HK-2 (cell line): ENCODE measurements at regions not wholly inside any gene's neighbourhood (a gene's known extent, or its start where the extent isn't known, plus 50 kb on each side); places are given as distances from the start of the nearest gene placed in this dataset.
A peak's percentile ranks its signal among the peaks of the same experiment; 100 is the strongest.

ENCODE experiments used
- DNase-seq: peaks from one replicate; pipeline ENCODE4 v3.0.0-alpha.2; 2018; ENCODE audit not compliant: unreplicated experiment

DNA sequence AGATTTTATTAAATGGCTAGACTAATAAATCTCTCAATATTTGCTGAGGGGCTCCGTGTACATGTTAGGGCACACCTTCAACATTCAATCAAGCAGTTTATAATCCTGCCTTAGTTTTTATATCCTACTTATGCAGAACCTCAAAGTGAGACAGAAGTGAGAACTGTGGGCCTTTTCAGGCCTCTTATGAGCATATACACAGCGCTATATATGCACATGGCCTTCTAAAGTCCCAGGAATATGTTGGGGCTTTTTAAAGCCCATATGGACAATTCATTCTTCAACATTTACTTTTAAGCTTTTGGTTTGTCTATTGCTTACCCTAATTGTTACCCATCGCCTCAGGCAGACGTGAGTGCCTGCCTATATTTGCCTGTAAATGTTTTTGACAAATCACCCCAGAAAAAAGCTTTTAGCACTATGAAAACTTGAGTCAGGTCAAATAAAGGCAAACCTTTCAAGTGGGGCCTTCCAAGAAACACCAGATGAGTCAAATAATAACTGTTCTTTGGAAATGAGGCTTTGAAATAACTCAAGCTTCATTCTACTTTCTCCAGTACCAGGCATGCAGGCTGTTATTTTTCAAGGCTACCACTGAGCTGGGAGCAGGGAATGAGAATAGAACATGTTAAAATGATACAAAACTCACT lies 58.2 kb downstream of the ESM1 start:
- DNase-seq: no peak

DNA sequence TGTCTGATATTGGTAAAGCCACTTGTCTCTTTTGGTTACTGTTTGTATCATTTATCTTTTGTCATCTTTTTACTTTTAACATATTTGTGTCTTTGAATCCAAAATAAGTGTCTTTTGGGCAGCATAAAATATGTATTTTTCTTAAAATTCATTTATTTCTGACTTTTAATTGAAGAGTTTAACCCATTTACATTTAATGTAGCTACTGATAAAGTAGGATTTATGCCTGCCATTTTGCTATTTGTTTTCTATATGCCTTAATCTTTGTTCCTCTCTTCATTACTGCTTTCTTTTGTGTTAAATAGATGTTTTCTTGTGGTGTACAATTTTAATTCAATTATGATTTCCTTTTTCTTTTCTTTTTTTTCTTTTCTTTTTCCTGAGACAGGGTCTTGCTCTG lies 60.9 kb downstream of the ESM1 start:
- no peak for DNase-seq

DNA sequence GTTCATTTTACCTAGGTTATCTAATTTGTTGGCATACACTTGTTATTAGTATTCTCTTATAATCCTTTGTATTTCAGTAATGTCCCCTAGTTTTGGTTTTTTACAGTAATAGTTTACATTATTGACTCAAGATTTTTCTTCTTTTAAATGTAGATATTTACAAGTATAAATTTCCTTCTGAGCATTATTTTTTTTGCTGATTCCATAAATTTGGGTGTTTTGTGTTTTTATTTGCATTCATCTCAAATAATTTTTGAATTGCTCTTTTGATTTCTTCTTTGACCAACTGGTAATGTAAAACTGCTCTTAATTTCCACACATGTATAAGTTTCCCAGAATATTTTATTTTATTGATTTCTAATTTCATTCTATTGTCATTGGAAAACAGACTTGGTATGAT lies 68.1 kb downstream of the ESM1 start:
- DNase-seq: no peak

DNA sequence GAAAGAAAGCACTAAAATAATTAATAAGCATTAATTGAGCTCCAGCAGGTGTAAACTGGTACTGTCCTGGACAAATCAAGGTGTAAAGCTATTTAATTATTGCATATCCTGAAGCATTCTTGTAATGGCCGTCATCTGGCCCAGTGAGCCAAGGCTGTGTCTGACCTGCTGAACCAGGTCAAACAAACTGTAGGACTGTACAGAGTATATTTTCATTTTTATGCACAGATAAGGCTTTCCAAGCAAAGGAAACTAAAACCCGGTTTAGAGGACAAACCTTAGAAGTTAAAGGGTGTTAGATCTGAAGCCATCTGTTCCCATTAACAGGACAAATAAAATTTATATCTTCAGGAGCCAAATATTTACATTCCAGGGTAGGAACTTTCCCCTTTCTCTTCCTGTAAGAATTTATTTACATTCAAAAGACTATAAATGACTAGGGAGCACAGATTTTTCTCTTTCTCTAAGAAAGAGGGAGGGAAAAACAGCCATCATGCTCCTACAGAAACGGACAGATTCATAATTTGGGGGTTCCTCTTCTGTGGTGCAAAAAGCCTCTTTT lies 69.8 kb downstream of the ESM1 start:
- DNase-seq: no peak

DNA sequence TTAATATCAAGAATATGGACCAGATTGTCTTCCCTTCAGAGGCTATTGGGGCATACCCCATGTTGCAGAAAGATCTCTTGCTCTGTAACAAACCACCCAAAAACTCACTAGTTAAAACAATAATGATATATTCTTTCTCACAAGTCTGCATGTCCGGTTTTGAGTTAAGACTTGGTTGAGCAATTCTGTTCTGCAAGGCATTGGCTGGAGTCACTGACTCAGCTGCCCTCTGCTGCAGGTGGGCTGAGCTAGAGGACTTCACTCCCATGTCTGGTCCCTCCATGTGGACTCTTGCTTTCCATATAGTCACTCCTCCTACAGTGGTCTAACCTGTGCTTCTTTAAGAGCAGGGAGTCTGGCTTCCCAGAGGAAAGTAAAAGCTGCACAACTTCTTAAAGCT lies 73.4 kb downstream of the ESM1 start:
- no peak for DNase-seq

DNA sequence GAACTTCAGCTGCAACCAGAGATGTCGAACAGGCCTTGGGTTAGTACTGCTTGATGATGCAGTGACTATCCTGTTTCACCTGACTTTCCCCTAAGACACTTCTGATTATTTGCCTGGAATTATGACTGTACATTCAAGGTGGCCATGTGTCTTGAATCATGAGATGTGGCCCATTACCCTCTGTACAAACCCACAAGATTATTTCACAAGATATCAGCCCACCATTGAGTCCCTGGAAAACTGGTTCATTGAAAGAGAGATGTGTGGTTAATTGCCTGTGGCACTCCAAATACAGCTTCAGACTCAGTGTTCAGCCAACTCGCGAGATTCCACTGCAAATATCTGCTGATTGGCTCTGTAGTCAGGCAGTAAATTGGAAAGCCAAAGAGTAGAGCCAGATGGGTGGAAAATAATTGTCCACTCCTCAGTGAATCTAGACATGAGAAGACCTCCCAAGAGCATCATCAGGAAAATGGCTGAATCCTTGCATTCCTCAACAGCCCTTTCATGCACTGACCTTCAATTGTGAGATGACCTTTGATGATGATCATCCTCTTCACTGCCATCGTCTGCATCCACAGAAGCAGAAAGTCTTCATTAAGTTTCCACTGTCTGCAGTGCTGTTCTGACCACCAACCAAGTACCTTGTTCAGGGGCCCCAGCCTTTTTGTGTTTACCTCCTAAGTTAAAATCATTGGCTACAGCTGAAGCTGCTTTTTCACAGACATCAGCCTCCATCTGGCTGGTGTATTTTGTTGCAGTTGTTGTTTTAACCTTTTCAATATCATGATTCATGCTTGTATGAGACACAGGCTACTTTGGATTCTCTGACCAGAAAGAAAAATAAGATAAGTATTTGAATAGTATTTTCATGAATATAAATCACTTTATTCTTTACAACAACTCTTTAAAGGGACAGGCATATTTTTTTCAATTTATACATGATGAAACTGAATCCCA lies 75.2 kb downstream of the ESM1 start:
- DNase-seq: no peak

DNA sequence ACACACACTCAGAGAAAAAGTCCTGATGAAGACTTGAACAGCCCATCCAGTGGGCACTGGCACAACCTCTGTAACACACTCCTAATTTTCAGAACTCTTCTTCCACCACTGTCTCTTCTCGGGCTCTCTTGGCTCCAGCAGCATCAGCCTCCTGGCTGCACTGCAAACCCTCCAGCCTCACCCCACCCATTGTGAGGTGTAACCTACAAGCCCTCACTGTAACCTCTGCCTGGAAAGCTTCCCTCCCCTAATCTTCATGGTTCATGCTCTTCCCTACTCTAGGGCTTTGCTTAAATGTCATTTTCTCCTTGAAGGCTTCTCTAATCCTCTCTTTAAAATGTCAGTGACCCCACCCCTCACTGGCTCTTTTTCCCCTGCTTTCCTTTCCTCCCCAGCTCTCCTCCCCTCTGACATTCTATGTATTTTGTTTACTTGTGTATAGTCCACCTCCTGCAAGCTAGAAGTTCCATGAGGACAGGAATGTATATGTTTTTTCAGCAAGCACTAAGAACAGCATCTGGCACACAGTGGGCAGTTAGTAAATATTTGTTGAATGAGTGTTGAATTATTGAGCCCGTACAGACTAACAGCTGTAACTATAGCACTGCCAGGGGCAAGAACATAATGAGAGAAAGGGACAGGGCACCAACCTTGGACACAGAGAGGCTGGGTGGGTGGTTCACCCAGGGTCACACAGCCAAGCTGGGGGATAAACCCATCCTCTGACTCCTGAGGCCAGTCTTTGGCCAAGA lies 76.4 kb downstream of the ESM1 start:
- DNase-seq: no peak

DNA sequence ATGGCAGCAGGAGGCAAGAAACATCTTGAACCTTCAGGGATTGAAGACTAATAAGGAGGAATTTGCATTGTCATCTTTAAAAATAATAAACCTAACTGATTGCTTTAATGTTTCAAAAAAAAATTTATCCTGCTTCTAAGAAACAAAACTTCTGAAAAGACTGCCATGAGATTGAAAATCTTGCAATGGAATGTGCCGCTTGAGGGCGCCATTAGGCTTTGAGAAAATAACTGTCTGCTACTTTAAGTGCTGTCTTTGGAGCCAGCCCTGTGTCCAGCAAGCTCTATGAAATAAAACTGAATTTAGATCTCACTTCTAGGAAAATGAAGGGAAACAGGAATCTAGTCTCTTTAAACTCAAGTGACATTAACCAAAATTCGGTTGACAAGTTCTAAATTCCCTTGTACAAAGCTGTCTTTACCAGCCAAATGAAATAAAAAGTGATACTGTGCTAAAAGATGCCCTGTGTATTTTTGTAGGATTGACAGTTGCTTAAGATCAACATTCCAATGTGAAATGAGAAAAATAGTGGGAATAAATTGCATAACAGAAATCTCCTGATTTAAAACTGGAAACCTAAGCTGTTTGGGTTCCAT lies 79.4 kb downstream of the ESM1 start:
- no peak for DNase-seq

DNA sequence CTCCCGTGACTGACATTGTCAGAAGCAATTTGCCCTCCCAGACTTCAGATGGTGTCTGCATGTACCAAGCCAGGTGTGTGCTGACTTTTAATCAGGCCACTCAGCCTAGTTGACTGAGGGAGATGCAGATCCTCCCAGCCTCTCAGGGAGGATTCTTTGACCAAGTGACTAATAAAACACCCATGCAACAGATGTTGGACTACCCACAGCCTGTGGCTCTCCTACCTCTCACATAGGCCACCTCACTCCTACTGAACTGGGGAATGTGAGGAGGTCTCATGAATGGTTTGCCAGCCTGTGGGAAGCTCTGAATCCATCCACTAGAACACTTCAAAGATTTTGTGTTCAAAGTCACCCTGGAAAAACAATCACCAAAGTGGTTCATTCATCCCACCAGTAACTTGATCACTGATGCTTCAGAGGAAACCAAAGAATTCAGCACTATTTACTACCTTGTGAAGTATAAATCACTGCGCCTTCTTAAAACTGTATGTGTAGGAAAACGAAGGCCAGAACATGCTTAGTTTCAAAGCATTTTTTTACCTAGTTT lies 80.1 kb downstream of the ESM1 start:
- DNase-seq: no peak

DNA sequence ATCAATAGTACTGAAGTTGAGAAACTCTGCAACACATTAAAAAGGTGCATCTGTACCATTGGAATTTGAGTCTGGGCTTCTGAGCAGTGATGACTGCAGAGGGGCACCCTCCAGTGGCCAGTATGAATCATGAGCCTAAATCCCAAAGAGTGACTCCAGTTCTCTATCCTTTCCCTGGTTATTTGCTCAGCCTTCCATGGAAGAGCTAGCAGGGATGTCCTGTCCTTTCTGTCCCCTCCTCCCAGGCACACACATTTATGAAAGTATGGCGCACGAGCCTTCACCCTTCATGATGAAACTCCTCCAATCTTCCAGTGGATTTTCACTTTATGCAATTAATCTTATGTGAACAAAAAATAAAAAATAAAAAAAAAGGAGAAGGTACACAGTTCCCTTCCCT lies 81.0 kb downstream of the ESM1 start:
- no peak for DNase-seq

DNA sequence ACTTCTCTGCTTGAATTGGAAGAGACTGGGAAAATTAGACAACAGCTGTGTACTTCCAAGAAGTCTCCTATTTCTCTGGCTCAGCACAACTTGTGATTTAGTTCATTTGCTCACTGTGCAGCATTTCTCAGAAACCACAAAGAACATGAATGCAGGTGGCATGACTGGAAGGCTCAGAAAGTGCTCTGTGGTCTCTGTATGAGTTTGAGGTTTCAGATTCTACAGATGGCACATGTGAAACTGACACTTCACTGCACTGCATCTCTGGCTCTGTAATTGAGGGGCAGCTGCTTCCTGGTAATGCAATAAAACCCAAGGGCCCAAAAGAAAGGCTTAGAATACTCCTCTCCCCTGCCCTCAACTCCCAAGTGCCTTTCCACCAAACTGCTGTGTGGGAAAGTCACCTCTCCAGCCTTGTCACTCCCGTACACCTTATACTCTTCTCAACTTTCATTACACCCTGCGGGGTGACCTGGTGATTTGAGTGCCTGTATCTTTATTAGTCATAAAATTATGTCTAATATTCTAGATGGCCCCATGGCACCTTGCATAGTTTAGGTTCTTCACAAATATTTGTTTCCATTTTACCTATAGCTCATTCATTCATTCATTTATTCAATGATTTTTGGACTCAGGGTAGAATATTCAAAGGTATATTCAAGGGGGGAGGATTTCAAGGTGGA lies 82.5 kb downstream of the ESM1 start:
- DNase-seq: no peak

DNA sequence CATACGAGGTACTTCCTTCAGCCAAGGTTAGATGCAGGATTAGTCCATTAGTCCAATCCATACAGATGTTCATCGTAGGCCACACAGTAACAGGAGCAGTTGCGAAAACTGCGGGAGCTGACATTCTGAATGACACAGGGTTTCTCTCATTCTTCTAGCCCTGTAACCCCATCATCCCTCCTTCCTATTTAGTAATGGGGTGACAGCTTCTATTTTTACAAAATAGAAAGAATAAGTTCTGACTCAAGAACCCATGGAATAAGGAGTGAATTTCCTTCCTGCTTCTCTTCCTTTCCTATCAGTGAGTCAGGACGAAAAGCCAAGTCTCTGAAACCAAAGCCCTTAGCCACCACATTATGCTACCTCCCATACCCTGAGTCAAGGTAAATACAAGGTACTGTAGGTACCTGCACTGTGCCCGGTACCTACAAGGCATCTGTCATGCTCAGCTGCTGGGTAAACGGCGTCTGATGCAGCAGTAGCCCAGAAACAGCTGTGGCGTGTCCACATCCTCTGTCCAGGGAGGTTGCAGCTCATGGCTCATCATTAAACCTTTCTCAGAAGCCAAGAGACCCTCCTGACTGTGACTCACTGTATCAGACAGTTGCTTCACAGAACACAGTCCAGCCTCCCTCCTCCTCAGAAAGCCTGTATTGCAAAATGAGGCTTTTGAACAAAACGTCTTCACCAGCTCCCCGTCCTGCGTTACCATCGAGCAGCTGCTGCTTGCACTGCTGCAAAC lies 84.2 kb downstream of the ESM1 start:
- DNase-seq: no peak

DNA sequence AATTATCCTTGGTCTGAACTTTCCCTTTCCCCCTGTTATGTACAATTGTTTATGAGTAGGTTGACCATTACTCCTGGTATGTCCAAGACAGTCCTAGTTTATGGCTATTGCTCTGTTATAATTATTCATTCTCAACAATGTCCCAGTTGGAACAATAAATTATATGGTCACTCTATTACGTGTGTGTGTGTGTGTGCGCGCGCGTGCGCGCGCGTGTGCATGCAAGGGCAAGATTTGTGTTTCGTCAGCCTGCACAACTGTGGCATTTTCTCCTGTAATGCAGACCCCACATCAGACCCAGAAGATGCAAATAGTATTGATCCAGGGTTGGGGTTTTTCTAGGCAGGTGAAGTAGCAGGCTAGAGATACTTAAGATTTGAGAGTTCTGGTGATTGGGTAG lies 88.4 kb downstream of the ESM1 start:
- no peak for DNase-seq

DNA sequence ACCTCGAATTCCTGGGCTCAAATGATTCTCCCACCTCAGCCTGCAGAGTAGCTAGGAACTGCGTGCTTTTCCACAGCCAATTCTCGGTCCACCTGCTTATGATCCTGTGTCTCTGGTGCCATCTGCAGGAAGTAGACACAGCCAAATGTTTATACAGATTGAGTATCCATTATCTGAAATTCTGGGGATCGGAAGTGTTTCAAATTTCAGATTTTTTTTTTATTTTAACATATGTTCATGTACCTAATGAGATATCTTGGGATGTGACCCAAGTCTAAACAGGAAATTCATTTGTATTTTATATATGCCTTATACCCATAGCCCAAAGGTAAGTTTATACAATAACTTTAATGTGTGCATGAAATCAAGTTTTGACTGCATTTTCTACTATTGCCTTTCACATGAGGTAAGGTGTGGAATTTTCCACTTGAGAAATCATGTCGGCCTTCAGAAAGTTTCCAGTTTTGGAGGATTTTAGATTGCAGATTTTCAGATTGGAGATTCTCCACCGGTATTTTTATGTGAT lies 89.5 kb downstream of the ESM1 start:
- peak; percentile 52 for DNase-seq

DNA sequence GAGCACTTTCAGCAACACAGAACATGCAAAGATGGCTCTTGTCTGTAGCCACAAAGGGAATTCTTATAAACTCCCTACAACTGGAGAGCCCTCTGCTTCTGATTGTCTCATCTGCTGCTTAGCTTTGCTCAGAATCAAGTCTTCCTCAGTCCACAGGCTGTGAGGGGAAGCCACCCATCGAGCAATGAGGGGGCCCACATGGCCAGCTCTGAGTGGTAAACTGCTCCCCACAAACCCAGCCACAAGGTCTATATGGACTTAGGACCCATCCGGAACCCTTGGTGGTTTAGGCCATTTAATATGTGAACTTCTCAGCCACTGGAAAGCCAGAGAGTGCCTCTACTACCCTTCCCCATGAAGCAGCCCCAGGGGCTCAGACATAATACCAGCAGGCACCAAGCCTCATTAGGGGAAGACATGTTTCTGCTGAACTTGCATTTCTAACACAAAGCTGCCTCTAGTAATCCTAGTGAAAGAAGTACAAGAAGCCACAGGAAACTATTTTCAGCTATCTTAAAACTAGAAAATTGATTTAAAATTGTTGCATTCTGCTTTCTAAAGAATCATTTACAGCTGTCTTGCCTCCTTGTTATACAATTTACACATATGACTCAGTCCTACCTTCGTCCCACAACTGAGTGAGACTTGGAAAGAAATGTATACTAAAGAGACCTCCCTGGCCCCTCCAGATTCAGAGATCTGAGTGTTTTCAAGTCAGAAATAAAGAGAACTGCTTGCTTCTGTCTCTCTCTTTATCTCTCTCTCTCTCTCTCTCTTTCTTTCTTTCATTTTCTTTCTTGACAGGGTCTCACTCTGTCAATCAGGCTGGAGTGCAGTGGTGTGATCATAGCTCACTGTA lies 90.2 kb downstream of the ESM1 start:
- DNase-seq: no peak

DNA sequence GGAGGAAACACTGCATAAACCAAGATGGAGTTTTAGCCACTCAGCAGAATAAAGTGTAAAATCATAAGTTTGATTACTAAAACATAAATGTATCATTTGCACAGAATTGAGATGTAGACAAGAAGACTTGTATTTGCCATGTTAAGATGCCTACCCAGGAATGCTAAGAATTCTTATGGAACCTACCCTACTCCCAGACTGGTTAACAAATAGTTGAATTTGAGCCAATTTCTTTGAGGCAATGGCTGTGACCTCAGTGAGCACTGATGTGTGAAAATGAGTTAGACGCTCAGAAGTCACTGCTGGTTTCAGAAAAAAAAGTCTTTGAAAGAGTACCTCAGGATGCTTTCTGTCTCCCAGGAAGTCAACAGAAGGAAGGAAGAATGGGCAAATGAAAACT lies 95.6 kb downstream of the ESM1 start:
- DNase-seq: no peak

DNA sequence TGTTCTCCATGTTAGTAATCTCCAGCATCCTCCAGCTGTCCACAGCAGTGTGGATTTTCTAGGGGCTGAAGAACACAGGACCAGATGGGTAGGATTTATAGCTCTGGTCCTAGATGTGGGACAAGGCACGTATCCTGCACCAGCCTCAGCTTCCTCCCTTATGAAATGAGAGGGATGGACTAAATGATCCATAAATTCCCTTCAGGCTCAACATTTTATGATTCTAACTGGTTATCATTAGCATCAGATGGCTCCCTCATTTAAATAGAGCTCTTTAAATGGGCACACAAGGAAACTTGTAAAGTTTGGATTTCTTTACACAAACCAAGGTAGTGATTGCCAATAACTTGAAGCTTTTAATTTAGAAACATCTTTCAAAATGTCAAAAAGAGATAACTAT lies 97.7 kb downstream of the ESM1 start:
- DNase-seq: no peak

DNA sequence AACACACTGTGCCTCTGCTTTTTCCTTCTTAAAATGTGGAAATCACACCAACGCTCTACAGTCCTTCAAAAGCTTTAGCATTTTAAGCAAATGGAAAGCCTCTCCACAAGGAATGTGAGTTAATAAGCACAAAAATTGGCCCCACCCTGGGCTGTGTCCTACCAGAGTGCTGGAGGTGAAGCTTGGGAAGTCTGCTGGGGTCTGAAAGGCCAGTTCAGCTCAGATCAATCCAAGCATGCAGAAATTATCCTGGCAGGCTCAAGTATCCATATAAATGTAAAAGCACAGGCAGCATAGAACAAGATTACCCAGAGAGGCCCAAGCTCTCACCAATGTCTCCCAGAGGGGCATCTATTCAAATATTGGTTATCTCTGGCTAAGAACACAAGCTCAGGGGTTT lies 98.5 kb downstream of the ESM1 start:
- DNase-seq: no peak

DNA sequence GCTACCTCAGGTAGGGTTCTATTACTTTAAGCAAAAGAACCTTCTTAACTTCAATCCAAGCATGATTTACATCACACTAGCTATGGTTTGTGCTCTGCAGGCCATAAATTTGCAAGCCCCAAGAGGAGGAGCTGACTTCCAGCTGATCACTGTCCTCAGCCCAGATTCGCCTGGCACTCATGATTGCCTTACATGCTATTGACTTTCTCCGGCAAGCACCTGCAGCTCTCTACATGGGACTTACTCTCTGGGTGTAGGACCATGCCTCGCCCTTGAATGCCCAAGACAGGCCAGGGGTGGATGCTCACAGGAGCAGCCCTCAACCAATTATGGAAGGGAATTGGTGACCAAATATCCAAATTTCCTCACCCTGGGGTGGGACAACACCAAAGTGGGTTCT lies 99.8 kb downstream of the ESM1 start:
- no peak for DNase-seq
